ENCODE measurements at regions not wholly inside any gene's neighbourhood (a gene's known extent, or its start where the extent isn't known, plus 50 kb on each side); places are given as distances from the start of the nearest gene placed in this dataset.

DNA sequence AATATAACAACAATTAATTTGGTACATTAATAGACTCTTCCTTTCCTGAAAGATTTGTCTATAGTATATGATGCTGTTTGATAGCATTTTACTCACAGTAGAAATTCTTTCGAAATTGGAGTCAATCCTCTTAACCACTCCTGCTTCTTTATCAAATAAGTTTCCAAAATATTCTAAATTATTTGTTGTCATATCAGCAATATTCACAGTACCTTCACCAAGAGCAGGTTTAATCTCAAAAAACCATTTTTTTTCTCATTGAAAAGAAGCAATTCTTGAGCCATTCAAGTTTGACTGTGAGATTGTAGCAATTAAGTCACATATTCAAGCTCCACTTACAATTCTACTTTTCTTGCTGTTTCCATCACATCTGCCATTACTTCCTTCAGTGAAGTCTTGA is 83.5 kb upstream of the PRR16 start:
- TF ChIP-seq, protein P1, sequence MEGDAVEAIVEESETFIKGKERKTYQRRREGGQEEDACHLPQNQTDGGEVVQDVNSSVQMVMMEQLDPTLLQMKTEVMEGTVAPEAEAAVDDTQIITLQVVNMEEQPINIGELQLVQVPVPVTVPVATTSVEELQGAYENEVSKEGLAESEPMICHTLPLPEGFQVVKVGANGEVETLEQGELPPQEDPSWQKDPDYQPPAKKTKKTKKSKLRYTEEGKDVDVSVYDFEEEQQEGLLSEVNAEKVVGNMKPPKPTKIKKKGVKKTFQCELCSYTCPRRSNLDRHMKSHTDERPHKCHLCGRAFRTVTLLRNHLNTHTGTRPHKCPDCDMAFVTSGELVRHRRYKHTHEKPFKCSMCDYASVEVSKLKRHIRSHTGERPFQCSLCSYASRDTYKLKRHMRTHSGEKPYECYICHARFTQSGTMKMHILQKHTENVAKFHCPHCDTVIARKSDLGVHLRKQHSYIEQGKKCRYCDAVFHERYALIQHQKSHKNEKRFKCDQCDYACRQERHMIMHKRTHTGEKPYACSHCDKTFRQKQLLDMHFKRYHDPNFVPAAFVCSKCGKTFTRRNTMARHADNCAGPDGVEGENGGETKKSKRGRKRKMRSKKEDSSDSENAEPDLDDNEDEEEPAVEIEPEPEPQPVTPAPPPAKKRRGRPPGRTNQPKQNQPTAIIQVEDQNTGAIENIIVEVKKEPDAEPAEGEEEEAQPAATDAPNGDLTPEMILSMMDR (IDR thresholded peaks at IDR 0.05), result no peak
- TF ChIP-seq FOXM1 (IDR thresholded peaks at IDR 0.05; ENCODE audit: low read depth), result no peak
- TF ChIP-seq MXI1 (IDR thresholded peaks at IDR 0.05; ENCODE audit: low read depth, low read length), result no peak
- no peak for TF ChIP-seq NRF1 (IDR thresholded peaks at IDR 0.05; ENCODE audit: low read depth, low read length)
- TF ChIP-seq TEAD4 (IDR thresholded peaks at IDR 0.05; ENCODE audit: borderline replicate concordance, insufficient read depth), result no peak
- TF ChIP-seq, protein P2, sequence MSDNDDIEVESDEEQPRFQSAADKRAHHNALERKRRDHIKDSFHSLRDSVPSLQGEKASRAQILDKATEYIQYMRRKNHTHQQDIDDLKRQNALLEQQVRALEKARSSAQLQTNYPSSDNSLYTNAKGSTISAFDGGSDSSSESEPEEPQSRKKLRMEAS (IDR thresholded peaks at IDR 0.05; ENCODE audit: low read depth), result no peak
- TF ChIP-seq EP300 (IDR thresholded peaks at IDR 0.05; ENCODE audit: borderline replicate concordance in 1 of 2, low read depth in 1 of 2, low read length in 1 of 2), result no peak
- no peak for TF ChIP-seq EZH2phosphoT487 (IDR thresholded peaks at IDR 0.05; ENCODE audit: borderline replicate concordance, low read depth)
- TF ChIP-seq RFX5 (IDR thresholded peaks at IDR 0.05; ENCODE audit: low read length), result no peak
- TF ChIP-seq TAF1 (IDR thresholded peaks at IDR 0.05; ENCODE audit: borderline replicate concordance, low read depth, low read length), result no peak
- no peak for TF ChIP-seq YY1 (IDR thresholded peaks at IDR 0.05; ENCODE audit: low read depth)
- TF ChIP-seq NFIC (IDR thresholded peaks at IDR 0.05; ENCODE audit: borderline replicate concordance), result no peak
- no peak for TF ChIP-seq POLR2AphosphoS5 (IDR thresholded peaks at IDR 0.05; ENCODE audit: low read depth, low read length)
